Fibroblast of lung (primary cell): ENCODE measurements at regions not wholly inside any gene's neighbourhood (a gene's known extent, or its start where the extent isn't known, plus 50 kb on each side); places are given as distances from the start of the nearest gene placed in this dataset.

Experiments used
- DNase-seq, 2 donors: peaks; one replicate each; pipeline versions ENCODE4 v3.0.0 to v3.0.0-alpha.2; 2010; ENCODE audit warnings: low read depth in 2 of 2
- H2AFZ ChIP-seq: 2 replicates; pipeline ENCODE4 v1.5.1; 2012; ENCODE audit warnings: low read length, control low read depth, inconsistent platforms
- H3K27ac ChIP-seq: 2 replicates; pipeline ENCODE4 v1.5.1; 2011; ENCODE audit warnings: low read length, control low read depth; ENCODE audit not compliant: insufficient read depth
- H3K27me3 ChIP-seq: 2 replicates; pipeline ENCODE4 v1.5.1; 2011; ENCODE audit warnings: mild to moderate bottlenecking, low read length; ENCODE audit not compliant: control insufficient read depth, insufficient read depth
- H3K36me3 ChIP-seq: 2 replicates; pipeline ENCODE4 v1.5.1; 2011; ENCODE audit warnings: low read length; ENCODE audit not compliant: control insufficient read depth, insufficient read depth
- H3K4me1 ChIP-seq: 2 replicates; pipeline ENCODE4 v1.5.1; 2011; ENCODE audit warnings: low read length; ENCODE audit not compliant: control insufficient read depth, insufficient read depth; ENCODE audit errors: extremely low read depth
- H3K4me2 ChIP-seq: 2 replicates; pipeline ENCODE4 v1.5.1; 2011; ENCODE audit warnings: low read length, control low read depth; ENCODE audit not compliant: insufficient read depth; ENCODE audit errors: extremely low read depth
- H3K4me3 ChIP-seq, 4 experiments: fragments of 200-600 bp in 1 of 4; sonication (generic) in 1 of 4; replicated peaks in 1 of 4; 2 replicates each; pipeline ENCODE4 v1.5.1; 2011 to 2016; ENCODE audit warnings: low read length in 4 of 4, low read depth in 3 of 4, mild to moderate bottlenecking in 3 of 4, control low read depth in 2 of 4, inconsistent platforms in 1 of 4, mixed read lengths in 1 of 4; ENCODE audit not compliant: insufficient read depth in 1 of 4; ENCODE audit errors: control extremely low read depth in 1 of 4
- H3K79me2 ChIP-seq: 2 replicates; pipeline ENCODE4 v1.5.1; 2012; ENCODE audit warnings: mild to moderate bottlenecking, low read length, inconsistent platforms; ENCODE audit not compliant: control insufficient read depth, insufficient read depth
- H3K9ac ChIP-seq: 2 replicates; pipeline ENCODE4 v1.5.1; 2011; ENCODE audit warnings: mild to moderate bottlenecking, low read length, control low read depth; ENCODE audit not compliant: insufficient read depth
- H3K9me3 ChIP-seq: 2 replicates; pipeline ENCODE4 v1.5.1; 2012; ENCODE audit warnings: low read depth, low read length; ENCODE audit not compliant: control insufficient read depth, insufficient read depth
- H4K20me1 ChIP-seq: 2 replicates; pipeline ENCODE4 v1.5.1; 2011; ENCODE audit warnings: low read length; ENCODE audit not compliant: control insufficient read depth, insufficient read depth; ENCODE audit errors: extremely low read depth
- EZH2 ChIP-seq: IDR thresholded peaks from 2 replicates; pipeline ENCODE4 v1.5.1; 2012; ENCODE audit warnings: low read length, control low read depth, mild to moderate bottlenecking; ENCODE audit errors: missing control alignments
- TF ChIP-seq, protein P1 (sequence below), 2 donors: IDR thresholded peaks in 1 of 2; conservative IDR thresholded peaks in 1 of 2; 1 replicate in 1 of 2; 2 replicates in 1 of 2; pipeline ENCODE4 v1.5.1; 2011 to 2012; ENCODE audit warnings: low read length in 2 of 2, control low read depth in 1 of 2, inconsistent platforms in 1 of 2, low read depth in 1 of 2, mild to moderate bottlenecking in 1 of 2

DNA sequence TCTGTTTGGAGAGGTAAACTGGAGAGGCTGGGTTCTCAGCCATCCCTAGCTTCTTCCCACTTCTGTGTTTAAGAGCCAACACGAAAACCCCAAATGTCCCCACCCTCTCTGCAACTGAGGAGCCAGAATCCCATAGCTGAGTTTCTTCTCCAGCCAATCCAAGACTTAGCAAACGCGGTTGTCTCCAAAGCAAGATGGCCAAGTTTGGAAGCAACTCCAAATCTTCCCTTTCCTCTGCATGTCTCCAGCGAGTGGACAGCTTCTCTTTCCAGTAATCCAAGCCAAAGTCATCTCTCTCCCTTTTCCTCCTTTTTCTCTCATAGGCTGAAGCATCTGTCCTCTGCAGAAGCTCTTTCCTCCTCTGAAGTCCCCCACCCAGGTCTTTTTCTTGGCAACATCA lies 539.2 kb downstream of the MIAT start:
- no peaks in the 10 kb centered on the region for H3K79me2 ChIP-seq
- H3K27me3 ChIP-seq: peaks cover 12% of the 10 kb centered on the region
- no peaks in the 10 kb centered on the region for H3K36me3 ChIP-seq
- no peaks in the 10 kb centered on the region for H4K20me1 ChIP-seq
- no peak overlapping the region for H3K4me3 ChIP-seq
- DNase-seq: no peak
- H2AFZ ChIP-seq: no peak overlapping the region
- H3K9ac ChIP-seq: no peak overlapping the region
- H3K27ac ChIP-seq: no peak overlapping the region
- H3K4me2 ChIP-seq: no peak overlapping the region
- no peak for TF ChIP-seq EZH2
- TF ChIP-seq, protein P1, sequence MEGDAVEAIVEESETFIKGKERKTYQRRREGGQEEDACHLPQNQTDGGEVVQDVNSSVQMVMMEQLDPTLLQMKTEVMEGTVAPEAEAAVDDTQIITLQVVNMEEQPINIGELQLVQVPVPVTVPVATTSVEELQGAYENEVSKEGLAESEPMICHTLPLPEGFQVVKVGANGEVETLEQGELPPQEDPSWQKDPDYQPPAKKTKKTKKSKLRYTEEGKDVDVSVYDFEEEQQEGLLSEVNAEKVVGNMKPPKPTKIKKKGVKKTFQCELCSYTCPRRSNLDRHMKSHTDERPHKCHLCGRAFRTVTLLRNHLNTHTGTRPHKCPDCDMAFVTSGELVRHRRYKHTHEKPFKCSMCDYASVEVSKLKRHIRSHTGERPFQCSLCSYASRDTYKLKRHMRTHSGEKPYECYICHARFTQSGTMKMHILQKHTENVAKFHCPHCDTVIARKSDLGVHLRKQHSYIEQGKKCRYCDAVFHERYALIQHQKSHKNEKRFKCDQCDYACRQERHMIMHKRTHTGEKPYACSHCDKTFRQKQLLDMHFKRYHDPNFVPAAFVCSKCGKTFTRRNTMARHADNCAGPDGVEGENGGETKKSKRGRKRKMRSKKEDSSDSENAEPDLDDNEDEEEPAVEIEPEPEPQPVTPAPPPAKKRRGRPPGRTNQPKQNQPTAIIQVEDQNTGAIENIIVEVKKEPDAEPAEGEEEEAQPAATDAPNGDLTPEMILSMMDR (conservative IDR thresholded peaks at IDR 0.05 in 1 of 2, IDR thresholded peaks at IDR 0.05 in 1 of 2; ENCODE audit: low read depth in 1 of 2, low read length in 2 of 2): no peak
- no peaks in the 10 kb centered on the region for H3K4me1 ChIP-seq
- no peaks in the 10 kb centered on the region for H3K9me3 ChIP-seq

DNA sequence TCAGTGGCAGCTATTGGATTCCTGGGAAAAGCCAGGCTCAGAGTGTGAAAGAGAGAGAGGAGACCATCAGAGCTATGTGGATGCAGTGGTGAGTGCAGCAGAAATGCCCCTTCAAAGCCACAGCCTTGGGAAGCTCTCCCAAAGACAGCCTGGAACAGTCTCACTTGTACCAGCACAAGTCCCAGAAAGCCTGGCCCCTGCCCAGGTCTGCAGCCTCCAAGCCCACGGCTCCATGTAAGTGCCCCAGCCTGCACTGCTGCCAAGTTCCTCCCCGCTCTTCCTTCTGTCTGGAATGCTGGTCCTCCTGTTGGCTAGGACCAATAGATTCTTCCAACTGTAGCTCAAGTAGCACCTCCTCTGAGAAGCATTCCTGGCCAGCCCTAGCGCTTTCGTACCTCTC lies 539.7 kb downstream of the MIAT start:
- Histone ChIP-seq H3K4me1 (peaks cover 2% of the 10 kb centered on the region), H4K20me1 (no peaks in the 10 kb centered on the region), H3K27ac (no peak overlapping the region), H3K27me3 (peaks cover 12% of the 10 kb centered on the region), H3K36me3 (no peaks in the 10 kb centered on the region), H3K79me2 (no peaks in the 10 kb centered on the region), H3K9ac (no peak overlapping the region), H3K4me3 (no peak overlapping the region), H2AFZ (no peak overlapping the region), H3K9me3 (no peaks in the 10 kb centered on the region), H3K4me2 (no peak overlapping the region)
- DNase-seq: no peak
- TF ChIP-seq, protein P1 (conservative IDR thresholded peaks at IDR 0.05 in 1 of 2, IDR thresholded peaks at IDR 0.05 in 1 of 2; ENCODE audit: low read depth in 1 of 2, low read length in 2 of 2): no peak
- no peak for TF ChIP-seq EZH2

DNA sequence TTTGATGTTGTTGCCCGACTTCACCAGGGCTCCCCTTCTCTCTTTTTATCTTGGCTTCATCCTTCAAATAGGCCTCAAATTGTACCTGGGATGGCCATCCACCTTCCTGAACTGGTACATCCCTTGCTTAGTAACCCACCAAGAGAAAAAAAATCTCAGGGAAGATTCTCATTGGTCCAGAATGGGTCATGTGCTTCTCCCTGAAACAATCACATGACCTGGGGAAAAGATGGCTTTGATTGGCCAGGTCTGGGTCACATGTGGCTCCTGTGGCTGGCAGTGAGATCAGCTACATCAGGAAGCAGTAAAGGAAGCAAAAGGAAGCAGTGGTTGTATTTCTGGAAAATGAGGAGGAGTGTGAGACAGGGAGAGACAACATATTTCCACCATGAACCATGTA lies 540.2 kb downstream of the MIAT start:
- Histone ChIP-seq H3K36me3 (no peaks in the 10 kb centered on the region), H3K4me3 (no peak overlapping the region), H3K4me2 (no peak overlapping the region), H3K9me3 (no peaks in the 10 kb centered on the region), H3K4me1 (peaks cover 4% of the 10 kb centered on the region), H4K20me1 (no peaks in the 10 kb centered on the region), H3K27me3 (peaks cover 12% of the 10 kb centered on the region), H3K27ac (no peak overlapping the region), H2AFZ (no peak overlapping the region), H3K9ac (no peak overlapping the region), H3K79me2 (no peaks in the 10 kb centered on the region)
- TF ChIP-seq EZH2: no peak
- TF ChIP-seq, protein P1 (conservative IDR thresholded peaks at IDR 0.05 in 1 of 2, IDR thresholded peaks at IDR 0.05 in 1 of 2; ENCODE audit: low read depth in 1 of 2, low read length in 2 of 2): no peak
- no peak for DNase-seq
